ENCODE measurements at regions not wholly inside any gene's neighbourhood (a gene's known extent, or its start where the extent isn't known, plus 50 kb on each side); places are given as distances from the start of the nearest gene placed in this dataset.
"Not testable (repeated sequence)": the region's sequence is repeated elsewhere in the genome, so short reads cannot be mapped to it uniquely, and the experiment has no call there.

DNA sequence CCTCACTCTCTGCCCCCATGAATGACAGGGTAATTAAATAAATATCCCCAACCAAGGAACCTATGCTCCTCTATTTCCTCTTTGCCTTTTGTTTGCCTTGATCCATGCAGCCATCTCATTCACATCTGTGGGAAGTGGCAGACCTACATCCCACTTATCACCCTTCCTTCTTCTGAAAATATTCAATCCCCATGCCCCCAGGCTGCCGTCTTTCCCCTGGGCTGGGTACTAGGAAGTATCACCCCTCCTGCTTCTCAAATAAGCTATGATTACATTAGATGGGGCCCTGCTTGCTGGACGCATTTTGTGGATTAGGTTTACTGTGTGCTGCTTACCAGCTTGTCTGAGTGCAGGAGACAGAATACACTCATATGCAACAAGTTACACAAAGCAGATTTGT is 670.2 kb upstream of the TPTE start:
- not testable (repeated sequence) for H3K4me1 Mint-ChIP-seq (ENCODE audit: low read depth); H3K36me3 Mint-ChIP-seq (ENCODE audit: low read depth); DNase-seq (ENCODE audit: low spot score); H3K27ac Mint-ChIP-seq; H3K4me3 Mint-ChIP-seq; H3K9me3 Mint-ChIP-seq; H3K27me3 Mint-ChIP-seq (ENCODE audit: low read depth)

- H3K9me3 Mint-ChIP-seq: peaks cover 15% of the 10 kb centered on the region
- not testable (repeated sequence) for H3K4me1 Mint-ChIP-seq (ENCODE audit: low read depth); H3K36me3 Mint-ChIP-seq (ENCODE audit: low read depth); H3K27ac Mint-ChIP-seq; H3K27me3 Mint-ChIP-seq (ENCODE audit: low read depth); DNase-seq (ENCODE audit: low spot score); H3K4me3 Mint-ChIP-seq
Observed at GRCh38 chr21:9851695-9852094, 669.7 kb upstream of the TPTE start.

DNA sequence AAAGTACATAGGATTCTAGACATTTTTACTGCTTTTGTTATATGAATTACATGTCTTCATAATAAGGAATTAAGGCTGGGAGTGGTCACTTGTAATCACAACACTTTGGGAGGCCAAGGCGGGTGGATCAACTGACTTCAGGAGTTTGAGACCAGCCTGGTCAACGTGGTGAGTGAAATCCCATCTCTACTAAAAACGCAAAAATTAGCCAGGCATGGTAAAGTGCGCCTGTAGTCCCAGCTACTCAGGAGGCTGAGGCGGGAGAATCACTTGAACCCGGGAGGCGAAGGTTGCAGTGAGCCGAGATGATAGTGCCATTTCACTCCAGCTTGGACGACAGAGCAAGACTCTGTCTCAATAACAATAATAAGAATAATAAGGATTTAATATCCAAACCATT is 663.8 kb upstream of the TPTE start:
- DNase-seq (ENCODE audit: low spot score): not testable (repeated sequence)

DNA sequence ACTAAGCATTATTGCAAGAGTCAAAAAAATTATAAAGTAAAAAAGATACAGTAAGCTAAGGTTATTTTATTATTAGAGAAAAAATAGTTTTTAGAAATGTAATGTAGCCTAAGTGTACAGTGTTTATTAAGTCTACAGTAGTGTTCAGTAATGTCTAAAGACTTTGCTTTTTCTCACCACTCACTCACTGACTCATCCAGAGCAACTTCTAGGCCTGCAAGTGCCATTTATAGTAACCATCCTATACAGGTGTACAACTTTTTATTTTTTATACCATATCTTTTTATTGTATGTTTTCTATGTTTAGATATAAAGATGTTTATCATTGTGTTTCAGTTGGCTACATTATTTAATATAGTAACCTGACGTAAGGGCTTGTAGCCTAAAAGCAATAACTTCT is 661.5 kb upstream of the TPTE start:
- peaks cover 51% of the 10 kb centered on the region for H3K9me3 Mint-ChIP-seq
- H3K4me1 Mint-ChIP-seq (ENCODE audit: low read depth): not testable (repeated sequence)

More for the DNA sequence above, 663.8 kb upstream of the TPTE start:
- H3K9me3 Mint-ChIP-seq: peaks cover 38% of the 10 kb centered on the region
- H3K27ac Mint-ChIP-seq; H3K4me1 Mint-ChIP-seq (ENCODE audit: low read depth); H3K36me3 Mint-ChIP-seq (ENCODE audit: low read depth); H3K4me3 Mint-ChIP-seq; H3K27me3 Mint-ChIP-seq (ENCODE audit: low read depth): not testable (repeated sequence)

GRCh38 chr21:9862456-9862855 is 658.9 kb upstream of the TPTE start:
- H3K4me3 Mint-ChIP-seq; DNase-seq (ENCODE audit: low spot score); H3K4me1 Mint-ChIP-seq (ENCODE audit: low read depth); H3K36me3 Mint-ChIP-seq (ENCODE audit: low read depth); H3K27me3 Mint-ChIP-seq (ENCODE audit: low read depth); H3K27ac Mint-ChIP-seq: not testable (repeated sequence)
- peaks cover 38% of the 10 kb centered on the region for H3K9me3 Mint-ChIP-seq

More for the DNA sequence above, 661.5 kb upstream of the TPTE start:
- not testable (repeated sequence) for H3K36me3 Mint-ChIP-seq (ENCODE audit: low read depth); H3K27ac Mint-ChIP-seq; H3K4me3 Mint-ChIP-seq; DNase-seq (ENCODE audit: low spot score); H3K27me3 Mint-ChIP-seq (ENCODE audit: low read depth)

GRCh38 chr21:9867815-9868214 is 653.6 kb upstream of the TPTE start:
- not testable (repeated sequence) for H3K27ac Mint-ChIP-seq; H3K4me1 Mint-ChIP-seq (ENCODE audit: low read depth)
- peaks cover 24% of the 10 kb centered on the region for H3K9me3 Mint-ChIP-seq

DNA sequence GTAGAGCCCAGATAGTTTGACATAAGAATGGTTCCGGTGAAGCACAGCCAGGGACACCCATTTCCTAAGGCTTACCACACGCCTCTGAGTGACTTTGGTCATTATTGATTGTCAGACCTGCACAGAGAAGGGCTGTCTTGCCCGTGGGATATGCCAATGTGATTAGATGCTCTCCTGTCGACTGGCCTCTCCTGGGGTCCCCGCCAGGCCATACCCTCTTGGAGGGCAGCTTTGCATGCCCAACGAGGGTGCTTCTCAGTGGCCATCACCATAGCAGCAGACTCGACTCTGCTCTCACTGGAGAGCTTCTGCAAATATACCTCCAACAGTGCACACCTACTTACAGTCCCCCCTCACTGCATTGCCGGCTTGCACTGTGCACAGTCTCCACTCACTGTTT is 648.3 kb upstream of the TPTE start:
- not testable (repeated sequence) for DNase-seq (ENCODE audit: low spot score); H3K4me1 Mint-ChIP-seq (ENCODE audit: low read depth); H3K4me3 Mint-ChIP-seq; H3K36me3 Mint-ChIP-seq (ENCODE audit: low read depth); H3K27ac Mint-ChIP-seq; H3K27me3 Mint-ChIP-seq (ENCODE audit: low read depth)
- peaks cover 23% of the 10 kb centered on the region for H3K9me3 Mint-ChIP-seq

More at GRCh38 chr21:9867815-9868214, 653.6 kb upstream of the TPTE start:
- DNase-seq (ENCODE audit: low spot score); H3K36me3 Mint-ChIP-seq (ENCODE audit: low read depth); H3K27me3 Mint-ChIP-seq (ENCODE audit: low read depth); H3K4me3 Mint-ChIP-seq: not testable (repeated sequence)

DNA sequence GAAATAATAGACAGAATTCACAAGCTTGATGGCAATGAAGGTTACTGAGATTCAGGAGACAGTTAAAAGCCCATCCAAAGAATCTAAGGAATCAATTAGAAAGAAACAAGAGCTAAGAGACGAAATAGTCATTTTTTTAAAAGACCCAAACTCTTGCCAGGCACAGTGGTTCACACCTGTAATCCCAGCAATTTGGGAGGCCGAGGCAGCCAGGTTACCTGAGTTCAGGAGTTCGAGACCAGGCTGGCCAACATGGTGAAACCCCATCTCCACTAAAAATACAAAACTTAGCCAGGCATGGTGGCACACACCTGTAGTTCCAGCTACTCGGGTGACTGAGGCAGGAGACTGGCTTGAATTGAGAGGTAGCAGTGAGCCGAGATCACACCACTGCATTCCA is 647.2 kb upstream of the TPTE start:
- not testable (repeated sequence) for H3K4me3 Mint-ChIP-seq; H3K36me3 Mint-ChIP-seq (ENCODE audit: low read depth); H3K27ac Mint-ChIP-seq; H3K27me3 Mint-ChIP-seq (ENCODE audit: low read depth); DNase-seq (ENCODE audit: low spot score); H3K4me1 Mint-ChIP-seq (ENCODE audit: low read depth)
- H3K9me3 Mint-ChIP-seq: peaks cover 21% of the 10 kb centered on the region

- H3K9me3 Mint-ChIP-seq: peaks cover 33% of the 10 kb centered on the region
- H3K27ac Mint-ChIP-seq; DNase-seq (ENCODE audit: low spot score); H3K36me3 Mint-ChIP-seq (ENCODE audit: low read depth); H3K4me3 Mint-ChIP-seq; H3K27me3 Mint-ChIP-seq (ENCODE audit: low read depth); H3K4me1 Mint-ChIP-seq (ENCODE audit: low read depth): not testable (repeated sequence)
Observed at GRCh38 chr21:9881430-9881829, 640.0 kb upstream of the TPTE start.

- not testable (repeated sequence) for H3K4me1 Mint-ChIP-seq (ENCODE audit: low read depth); H3K27ac Mint-ChIP-seq; H3K27me3 Mint-ChIP-seq (ENCODE audit: low read depth); H3K36me3 Mint-ChIP-seq (ENCODE audit: low read depth); H3K4me3 Mint-ChIP-seq; DNase-seq (ENCODE audit: low spot score)
- peaks cover 41% of the 10 kb centered on the region for H3K9me3 Mint-ChIP-seq
Observed at GRCh38 chr21:9883047-9883446, 638.3 kb upstream of the TPTE start.

- H3K27ac Mint-ChIP-seq; DNase-seq (ENCODE audit: low spot score); H3K4me3 Mint-ChIP-seq; H3K36me3 Mint-ChIP-seq (ENCODE audit: low read depth); H3K27me3 Mint-ChIP-seq (ENCODE audit: low read depth); H3K4me1 Mint-ChIP-seq (ENCODE audit: low read depth): not testable (repeated sequence)
- peaks cover 43% of the 10 kb centered on the region for H3K9me3 Mint-ChIP-seq
Observed at GRCh38 chr21:9883571-9884282, 637.7 kb upstream of the TPTE start.

GRCh38 chr21:9888500-9888899 is 632.9 kb upstream of the TPTE start:
- peaks cover 38% of the 10 kb centered on the region for H3K9me3 Mint-ChIP-seq
- not testable (repeated sequence) for H3K27ac Mint-ChIP-seq; H3K4me1 Mint-ChIP-seq (ENCODE audit: low read depth); DNase-seq (ENCODE audit: low spot score); H3K4me3 Mint-ChIP-seq; H3K36me3 Mint-ChIP-seq (ENCODE audit: low read depth); H3K27me3 Mint-ChIP-seq (ENCODE audit: low read depth)

DNA sequence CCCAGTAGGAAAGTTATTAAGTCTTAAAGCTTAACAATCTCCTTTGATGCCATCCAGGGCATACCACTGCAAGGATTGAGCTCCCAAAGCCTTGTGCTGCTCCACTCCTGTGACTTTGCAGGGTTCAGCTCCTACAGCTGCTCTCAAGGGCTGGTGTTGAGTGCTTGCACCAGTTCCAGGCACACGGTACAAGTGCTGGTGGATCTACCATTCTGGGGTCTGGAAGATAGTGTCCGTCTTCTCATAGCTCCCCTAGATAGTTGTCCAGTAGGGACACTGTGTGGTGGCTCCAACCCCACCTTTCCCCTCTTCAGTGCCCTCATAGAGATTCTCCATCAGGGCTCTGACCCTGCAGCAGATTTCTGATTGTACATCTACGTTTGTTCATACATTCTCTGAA is 617.8 kb upstream of the TPTE start:
- H3K27ac Mint-ChIP-seq; H3K36me3 Mint-ChIP-seq (ENCODE audit: low read depth); H3K27me3 Mint-ChIP-seq (ENCODE audit: low read depth); H3K4me3 Mint-ChIP-seq; DNase-seq (ENCODE audit: low spot score); H3K4me1 Mint-ChIP-seq (ENCODE audit: low read depth): not testable (repeated sequence)
- peaks cover 24% of the 10 kb centered on the region for H3K9me3 Mint-ChIP-seq

- H3K4me3 Mint-ChIP-seq; DNase-seq (ENCODE audit: low spot score); H3K36me3 Mint-ChIP-seq (ENCODE audit: low read depth); H3K4me1 Mint-ChIP-seq (ENCODE audit: low read depth); H3K27ac Mint-ChIP-seq; H3K27me3 Mint-ChIP-seq (ENCODE audit: low read depth): not testable (repeated sequence)
- peaks cover 50% of the 10 kb centered on the region for H3K9me3 Mint-ChIP-seq
Observed at GRCh38 chr21:9914135-9914534, 607.2 kb upstream of the TPTE start.

DNA sequence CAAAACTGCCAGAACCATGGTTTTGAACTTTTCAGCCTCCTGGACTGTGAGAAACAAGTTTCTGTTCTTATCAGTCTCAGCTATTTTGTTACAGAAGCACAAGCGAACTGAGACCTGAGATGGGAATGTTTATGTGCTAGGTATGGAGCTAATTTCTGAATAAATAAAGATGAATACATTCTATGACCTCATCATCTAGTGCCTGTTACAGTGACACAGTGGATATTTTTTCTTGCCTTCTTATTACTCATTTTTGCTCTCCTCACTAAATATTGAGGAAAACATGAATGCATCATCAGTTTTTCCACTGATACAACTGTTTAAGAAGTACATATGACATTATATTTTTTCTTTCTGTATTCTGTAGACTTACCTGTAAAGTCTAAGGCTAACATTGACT is 601.9 kb upstream of the TPTE start:
- H3K4me1 Mint-ChIP-seq (ENCODE audit: low read depth); DNase-seq (ENCODE audit: low spot score); H3K27me3 Mint-ChIP-seq (ENCODE audit: low read depth); H3K36me3 Mint-ChIP-seq (ENCODE audit: low read depth); H3K27ac Mint-ChIP-seq; H3K4me3 Mint-ChIP-seq: not testable (repeated sequence)
- peaks cover 32% of the 10 kb centered on the region for H3K9me3 Mint-ChIP-seq
